Fibroblast of villous mesenchyme (primary cell): ENCODE measurements at regions not wholly inside any gene's neighbourhood (a gene's known extent, or its start where the extent isn't known, plus 50 kb on each side); places are given as distances from the start of the nearest gene placed in this dataset.

Source experiments
- DNase-seq: peaks from one replicate; pipeline ENCODE4 v3.0.0-alpha.2; 2010; ENCODE audit warnings: low read depth
- H3K4me3 ChIP-seq: 2 replicates; pipeline ENCODE4 v1.5.1; 2011; ENCODE audit warnings: low read depth, mild to moderate bottlenecking, low read length
- CTCF ChIP-seq: IDR thresholded peaks from 2 replicates; pipeline ENCODE4 v1.5.1; 2012; ENCODE audit warnings: low read depth, mild to moderate bottlenecking, low read length; ENCODE audit not compliant: insufficient read depth

DNA sequence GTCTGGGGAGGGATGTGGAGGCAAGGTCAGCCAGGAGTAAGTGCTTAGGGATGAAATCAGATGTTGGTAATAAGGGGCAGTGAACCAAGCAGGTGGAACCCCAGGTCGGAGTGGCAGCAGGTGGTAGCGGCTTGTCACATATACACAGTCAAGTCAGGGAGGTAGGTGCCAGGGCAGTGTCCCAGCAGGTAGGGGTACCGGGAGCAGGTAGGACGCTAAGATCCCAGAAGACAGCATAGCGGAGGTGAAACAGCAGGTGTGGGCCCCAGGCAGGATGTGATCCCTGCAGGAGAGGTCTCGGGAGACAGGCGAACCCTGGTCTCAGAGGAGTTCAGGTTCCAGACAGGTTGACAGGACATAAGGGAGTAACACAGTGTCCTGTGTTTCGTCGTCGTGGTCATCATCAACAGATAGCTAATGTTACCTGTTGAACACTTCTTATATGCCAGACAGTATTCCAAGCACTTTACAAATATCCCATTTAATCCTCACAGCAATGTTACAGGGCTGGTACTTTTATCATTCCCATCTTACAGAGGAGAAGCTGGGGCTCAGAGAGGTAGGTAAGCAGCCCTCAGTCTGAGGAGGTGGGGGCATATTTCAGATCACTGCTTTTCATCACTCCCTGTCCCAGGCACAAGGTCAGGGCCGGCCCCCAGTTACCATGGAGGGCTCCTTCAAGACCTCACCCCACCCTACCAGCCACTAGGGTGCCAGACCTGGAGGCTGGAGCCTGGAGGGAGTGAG, 241.6 kb downstream of the UACA start:
- no peak for DNase-seq
- H3K4me3 ChIP-seq: no peak overlapping the region
- no peak for TF ChIP-seq CTCF

- no peak for TF ChIP-seq CTCF
- H3K4me3 ChIP-seq: no peak overlapping the region
- no peak for DNase-seq
Observed at GRCh38 chr15:70519616-70520015, 243.7 kb downstream of the UACA start.

- no peak for DNase-seq
- TF ChIP-seq CTCF: no peak
- H3K4me3 ChIP-seq: no peak overlapping the region
Observed at GRCh38 chr15:70519004-70519365, 244.4 kb downstream of the UACA start.

- DNase-seq: no peak
- no peak overlapping the region for H3K4me3 ChIP-seq
- TF ChIP-seq CTCF: no peak
Observed at GRCh38 chr15:70518201-70519003, 245.0 kb downstream of the UACA start.

GRCh38 chr15:70517194-70517590, 246.2 kb downstream of the UACA start:
- TF ChIP-seq CTCF: no peak
- H3K4me3 ChIP-seq: no peak overlapping the region
- DNase-seq: no peak

DNA sequence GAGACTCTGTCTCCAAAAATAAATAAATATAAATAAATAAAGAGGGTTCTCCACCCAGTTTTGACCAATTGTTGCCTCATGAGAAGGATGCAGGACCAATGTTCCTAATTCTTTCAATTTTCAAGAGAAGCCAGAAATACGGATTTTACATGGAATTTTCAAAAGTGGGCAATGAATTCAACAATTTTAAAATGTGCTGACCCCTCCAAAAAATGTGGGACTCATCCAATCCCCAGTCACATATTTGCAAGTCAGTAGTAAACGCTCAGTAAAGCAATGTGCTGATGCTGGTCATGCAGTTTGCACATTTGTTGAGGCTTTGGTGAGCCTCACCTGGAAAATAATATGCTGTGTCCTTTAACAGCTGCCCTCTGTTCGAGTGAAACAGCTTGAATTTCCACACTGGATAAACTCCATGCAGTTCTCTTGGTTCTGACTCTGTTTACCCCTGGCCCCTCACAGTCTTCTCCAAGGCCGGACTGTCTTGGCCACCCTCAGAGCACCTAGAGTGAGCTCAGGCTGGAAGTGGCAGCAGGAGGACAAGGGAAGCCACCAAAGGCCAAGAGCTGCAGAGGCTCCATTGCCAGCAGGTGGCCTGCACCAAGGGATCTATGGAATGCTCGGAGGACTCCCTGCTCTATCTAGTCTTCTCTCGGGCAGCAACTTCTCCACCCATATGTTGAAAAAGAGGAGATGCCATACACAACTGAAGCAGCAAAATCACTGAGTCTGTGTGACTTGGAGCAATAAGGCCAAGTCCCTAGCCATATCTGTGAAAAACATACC, 246.8 kb downstream of the UACA start:
- no peak for DNase-seq
- no peak for TF ChIP-seq CTCF

More for the DNA sequence above, 246.8 kb downstream of the UACA start:
- H3K4me3 ChIP-seq: no peak overlapping the region
